CD4-positive, CD25-positive, alpha-beta regulatory T cell (primary cell): ENCODE measurements at regions not wholly inside any gene's neighbourhood (a gene's known extent, or its start where the extent isn't known, plus 50 kb on each side); places are given as distances from the start of the nearest gene placed in this dataset.

Source experiments
- ATAC-seq, 2 donors: fragments of 150-1000 bp; cut with Tn5 transposase; one replicate each; pipeline ENCODE4 v1.10.0; 2021; ENCODE audit warnings: low read depth in 2 of 2, moderate number of reproducible peaks in 2 of 2, moderate library complexity in 1 of 2
- DNase-seq, 3 donors: peaks; one replicate each; pipeline versions ENCODE4 v3.0.0 to v3.0.0-alpha.2; 2012 to 2022; ENCODE audit warnings: mixed read lengths in 1 of 3
- H3K27ac ChIP-seq: one replicate; pipeline ENCODE4 v1.7.0; 2013; ENCODE audit warnings: mild to moderate bottlenecking, low read length; ENCODE audit not compliant: insufficient read depth, poor library complexity, severe bottlenecking
- H3K27me3 ChIP-seq: one replicate; pipeline ENCODE4 v1.7.0; 2013; ENCODE audit warnings: low read length; ENCODE audit not compliant: control insufficient read depth, insufficient read depth
- H3K36me3 ChIP-seq: one replicate; pipeline ENCODE4 v1.7.0; 2013; ENCODE audit warnings: mild to moderate bottlenecking, low read length, moderate library complexity; ENCODE audit not compliant: control insufficient read depth, insufficient read depth
- H3K4me1 ChIP-seq: 2 replicates; pipeline ENCODE4 v1.7.0; 2013; ENCODE audit warnings: mild to moderate bottlenecking, low read length; ENCODE audit not compliant: insufficient read depth, control insufficient read depth, poor library complexity, severe bottlenecking
- H3K4me3 ChIP-seq: one replicate; pipeline ENCODE4 v1.7.0; 2013; ENCODE audit warnings: low read depth, mild to moderate bottlenecking, low read length, moderate library complexity
- H3K9me3 ChIP-seq, 2 experiments: 1 replicate in 1 of 2; 2 replicates in 1 of 2; pipeline ENCODE4 v1.7.0; 2013; ENCODE audit warnings: low read length in 2 of 2, mild to moderate bottlenecking in 1 of 2, moderate library complexity in 1 of 2; ENCODE audit not compliant: control insufficient read depth in 2 of 2
- H3K27ac Mint-ChIP-seq, 3 donors: one replicate each; pipeline ENCODE4 v1.8.0; 2020 to 2022; ENCODE audit warnings: mild to moderate bottlenecking in 3 of 3, mixed read lengths in 3 of 3, moderate library complexity in 2 of 3
- H3K27me3 Mint-ChIP-seq: one replicate; pipeline ENCODE4 v1.8.0; 2022; ENCODE audit warnings: mild to moderate bottlenecking, mixed read lengths
- H3K36me3 Mint-ChIP-seq: one replicate; pipeline ENCODE4 v1.8.0; 2020; ENCODE audit warnings: mixed read lengths
- H3K4me1 Mint-ChIP-seq, 4 donors: one replicate each; pipeline ENCODE4 v1.8.0; 2020 to 2022; ENCODE audit warnings: mixed read lengths in 4 of 4, mild to moderate bottlenecking in 1 of 4
- H3K4me3 Mint-ChIP-seq, 4 donors: one replicate each; pipeline ENCODE4 v1.8.0; 2020 to 2022; ENCODE audit warnings: mild to moderate bottlenecking in 4 of 4, mixed read lengths in 4 of 4, moderate library complexity in 3 of 4
- H3K9me3 Mint-ChIP-seq, 7 donors: one replicate each; pipeline ENCODE4 v1.8.0; 2020 to 2022; ENCODE audit warnings: mixed read lengths in 7 of 7, mild to moderate bottlenecking in 3 of 7, moderate library complexity in 2 of 7

DNA sequence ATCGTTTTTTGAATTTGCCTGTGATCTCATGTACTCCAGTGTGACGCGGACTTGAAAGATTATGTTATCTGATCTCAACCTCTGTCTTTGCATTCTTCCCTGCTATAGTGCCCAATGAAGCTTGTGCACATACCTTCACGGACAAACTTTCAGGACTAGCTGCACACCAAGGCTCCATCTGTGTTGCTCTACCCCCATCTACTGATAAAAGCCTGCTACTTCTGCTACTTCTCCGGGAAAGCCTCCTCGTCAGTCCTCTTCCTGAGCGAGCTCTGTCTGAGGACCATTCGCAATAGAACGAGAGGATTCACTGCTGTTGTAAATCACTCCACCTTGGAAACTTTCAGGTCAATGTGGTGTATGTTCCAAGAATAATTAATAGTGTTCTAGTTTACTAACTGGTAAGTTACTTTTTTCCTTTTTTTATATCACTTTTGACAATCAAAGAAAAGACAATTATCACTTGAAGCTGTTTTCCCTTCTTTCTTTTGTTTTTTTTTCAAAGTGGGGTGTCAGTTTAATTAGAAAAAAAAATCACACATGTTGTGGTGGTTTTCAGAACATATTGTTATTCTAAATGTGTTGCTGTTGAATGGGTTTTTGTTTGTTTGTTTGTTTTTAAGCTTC lies 217.6 kb downstream of the ARRDC4 start:
- H3K4me3 Mint-ChIP-seq: peak overlapping the region in 1 of 4 donors; percentile 48
- DNase-seq (peak in 2 of 3 donors; percentile 30 to 46), ATAC-seq (peak in 1 of 2 donors; percentile 28)
- H3K27me3 Mint-ChIP-seq: peaks cover 7% of the 10 kb centered on the region
- no peaks in the 10 kb centered on the region for H3K27me3 ChIP-seq
- no peaks in the 10 kb centered on the region for H3K36me3 Mint-ChIP-seq
- H3K4me1 ChIP-seq: no peaks in the 10 kb centered on the region
- no peak overlapping the region for H3K27ac ChIP-seq
- peaks cover 0 to 10% (median 7%) of the 10 kb centered on the region in 4 donors for H3K4me1 Mint-ChIP-seq
- no peak overlapping the region for H3K4me3 ChIP-seq
- H3K9me3 Mint-ChIP-seq: peaks cover 0 to 1% (median 0%) of the 10 kb centered on the region in 7 donors
- H3K9me3 ChIP-seq: no peaks in the 10 kb centered on the region
- H3K27ac Mint-ChIP-seq: no peak overlapping the region
- no peaks in the 10 kb centered on the region for H3K36me3 ChIP-seq

DNA sequence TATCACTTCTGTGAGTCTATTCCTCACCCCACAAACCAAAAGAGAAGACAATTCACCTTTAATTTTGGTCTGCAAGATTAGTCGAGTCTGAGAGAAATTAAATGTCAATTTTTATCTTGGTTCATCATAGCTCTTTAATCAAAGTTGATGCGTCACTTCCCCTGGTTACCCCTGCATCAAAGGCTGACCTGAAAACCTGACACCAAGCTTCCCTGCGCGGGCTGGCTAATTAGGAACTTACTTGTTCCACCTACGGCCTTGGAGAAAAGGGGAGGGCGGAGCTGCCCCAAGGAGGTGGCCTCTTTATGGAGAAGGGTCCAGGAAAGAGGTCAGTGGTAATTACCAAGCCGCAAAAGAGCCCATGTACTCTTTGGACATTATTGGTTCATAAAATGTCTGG lies 218.4 kb downstream of the ARRDC4 start:
- H3K9me3 ChIP-seq: no peaks in the 10 kb centered on the region
- no peaks in the 10 kb centered on the region for H3K27me3 ChIP-seq
- H3K36me3 Mint-ChIP-seq: no peaks in the 10 kb centered on the region
- H3K9me3 Mint-ChIP-seq: peaks cover 0 to 1% (median 0%) of the 10 kb centered on the region in 7 donors
- no peak overlapping the region for H3K27ac ChIP-seq
- DNase-seq (no peak), ATAC-seq (no peak)
- no peak overlapping the region for H3K4me3 Mint-ChIP-seq
- H3K4me1 ChIP-seq: no peaks in the 10 kb centered on the region
- peaks cover 0 to 10% (median 7%) of the 10 kb centered on the region in 4 donors for H3K4me1 Mint-ChIP-seq
- no peak overlapping the region for H3K4me3 ChIP-seq
- H3K36me3 ChIP-seq: no peaks in the 10 kb centered on the region
- peaks cover 7% of the 10 kb centered on the region for H3K27me3 Mint-ChIP-seq
- H3K27ac Mint-ChIP-seq: no peak overlapping the region

DNA sequence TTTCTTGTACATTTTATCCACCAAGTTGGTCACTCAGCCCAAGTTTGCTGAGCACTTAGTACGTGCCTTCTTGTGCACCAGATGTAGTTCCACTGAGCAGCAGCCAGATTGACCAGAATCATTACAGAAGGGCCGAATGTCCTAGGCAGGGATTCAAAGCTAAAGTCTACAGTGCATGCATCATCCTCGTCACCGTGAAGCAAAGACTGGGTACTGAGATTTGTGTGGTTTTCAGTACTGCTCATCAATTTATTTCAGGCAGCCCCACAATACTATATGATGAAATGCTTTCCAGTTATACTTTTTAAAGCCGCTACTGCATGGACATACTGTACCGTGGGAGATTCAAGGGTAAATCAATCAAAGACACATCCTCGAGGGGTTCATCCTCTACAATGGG lies 227.0 kb downstream of the ARRDC4 start:
- Mint-ChIP-seq H3K36me3 (no peaks in the 10 kb centered on the region), H3K27ac (no peak overlapping the region), H3K27me3 (no peaks in the 10 kb centered on the region), H3K4me3 (no peak overlapping the region), H3K9me3 (peaks cover 0 to 6% (median 0%) of the 10 kb centered on the region in 7 donors), H3K4me1 (no peaks in the 10 kb centered on the region)
- DNase-seq: no peak
- H3K4me3 ChIP-seq: no peak overlapping the region
- H3K9me3 ChIP-seq: no peaks in the 10 kb centered on the region
- H3K36me3 ChIP-seq: no peaks in the 10 kb centered on the region
- ATAC-seq: no peak
- H3K27me3 ChIP-seq: no peaks in the 10 kb centered on the region
- no peaks in the 10 kb centered on the region for H3K4me1 ChIP-seq
- H3K27ac ChIP-seq: no peak overlapping the region

DNA sequence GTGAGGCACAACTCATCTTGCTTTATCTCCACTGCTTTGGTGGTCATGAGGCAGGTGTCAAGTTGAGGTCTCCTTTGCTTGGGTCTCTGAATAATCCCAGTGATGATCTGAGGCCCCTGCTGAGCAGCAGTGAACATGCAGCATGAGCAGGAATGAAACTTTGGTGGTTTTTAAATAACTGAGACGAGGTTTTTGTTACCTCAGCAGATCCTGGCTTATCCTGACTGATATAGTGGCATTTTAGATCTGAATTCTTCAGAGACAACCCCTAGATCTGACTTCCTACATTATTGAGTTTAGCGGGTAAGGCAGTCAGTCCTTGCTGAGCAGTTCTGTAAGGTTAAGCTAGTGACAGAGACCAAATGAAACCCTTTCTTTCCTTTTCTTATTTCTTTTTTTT lies 230.4 kb downstream of the ARRDC4 start:
- DNase-seq: no peak
- no peak overlapping the region for H3K4me3 ChIP-seq
- H3K9me3 ChIP-seq: no peaks in the 10 kb centered on the region
- no peaks in the 10 kb centered on the region for H3K27me3 ChIP-seq
- Mint-ChIP-seq H3K27ac (no peak overlapping the region), H3K27me3 (no peaks in the 10 kb centered on the region), H3K4me1 (no peaks in the 10 kb centered on the region), H3K36me3 (no peaks in the 10 kb centered on the region), H3K9me3 (peaks cover 0 to 6% (median 0%) of the 10 kb centered on the region in 7 donors), H3K4me3 (no peak overlapping the region)
- no peaks in the 10 kb centered on the region for H3K36me3 ChIP-seq
- no peak overlapping the region for H3K27ac ChIP-seq
- H3K4me1 ChIP-seq: no peaks in the 10 kb centered on the region
- no peak for ATAC-seq

DNA sequence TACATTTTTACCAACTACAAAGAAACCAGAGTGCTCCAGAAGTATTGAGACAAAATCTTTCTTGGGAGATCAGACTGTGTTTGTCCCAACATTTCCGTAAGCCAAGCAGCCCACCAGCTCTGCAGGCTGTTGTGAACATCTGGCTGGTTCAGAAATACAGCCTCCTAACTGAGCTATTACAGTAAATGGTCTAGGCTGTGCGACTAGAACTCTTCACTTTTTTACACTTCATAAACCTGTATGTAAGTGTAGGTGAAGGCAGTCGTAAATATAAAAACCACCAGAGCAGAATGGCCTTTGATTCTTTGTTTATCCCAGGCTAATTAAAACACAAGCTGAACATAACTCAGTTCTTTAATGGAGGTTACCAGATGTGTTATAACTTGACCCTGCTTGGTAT lies 235.3 kb downstream of the ARRDC4 start:
- no peaks in the 10 kb centered on the region for H3K4me1 Mint-ChIP-seq
- H3K9me3 Mint-ChIP-seq: peaks cover 0 to 6% (median 2%) of the 10 kb centered on the region in 7 donors
- H3K36me3 Mint-ChIP-seq: no peaks in the 10 kb centered on the region

DNA sequence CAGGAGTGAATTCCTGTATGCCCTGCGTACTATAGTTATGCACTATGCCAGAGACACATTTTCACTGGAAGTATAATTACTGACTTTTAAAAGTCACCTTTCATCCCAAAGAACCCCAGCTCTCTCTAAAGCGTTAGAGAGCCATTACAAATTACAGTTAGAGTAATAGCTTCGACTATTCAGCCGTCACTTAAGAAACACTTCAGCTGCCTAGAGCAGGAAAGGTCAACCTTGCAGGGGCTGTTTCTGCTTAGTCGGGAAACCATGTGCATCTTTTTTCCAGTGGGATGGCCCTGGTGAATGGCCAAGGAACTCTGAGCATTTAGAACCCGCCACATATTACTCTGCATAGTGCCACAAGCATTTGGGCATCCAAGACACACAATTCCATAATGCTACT lies 235.9 kb downstream of the ARRDC4 start:
- H3K4me3 Mint-ChIP-seq: no peak overlapping the region
- Histone ChIP-seq H3K27ac (no peak overlapping the region), H3K27me3 (no peaks in the 10 kb centered on the region), H3K4me1 (no peaks in the 10 kb centered on the region), H3K36me3 (no peaks in the 10 kb centered on the region), H3K9me3 (no peaks in the 10 kb centered on the region), H3K4me3 (no peak overlapping the region)
- H3K4me1 Mint-ChIP-seq: no peaks in the 10 kb centered on the region
- H3K9me3 Mint-ChIP-seq: peaks cover 0 to 6% (median 0%) of the 10 kb centered on the region in 7 donors
- H3K27me3 Mint-ChIP-seq: no peaks in the 10 kb centered on the region
- no peak for ATAC-seq
- no peak for DNase-seq
- no peak overlapping the region for H3K27ac Mint-ChIP-seq
- no peaks in the 10 kb centered on the region for H3K36me3 Mint-ChIP-seq

More for the DNA sequence above, 235.3 kb downstream of the ARRDC4 start:
- H3K27ac ChIP-seq: no peak overlapping the region
- H3K4me1 ChIP-seq: no peaks in the 10 kb centered on the region
- no peaks in the 10 kb centered on the region for H3K36me3 ChIP-seq
- no peaks in the 10 kb centered on the region for H3K27me3 ChIP-seq
- Mint-ChIP-seq H3K27me3 (no peaks in the 10 kb centered on the region), H3K4me3 (no peak overlapping the region), H3K27ac (no peak overlapping the region)
- DNase-seq: no peak
- no peak for ATAC-seq
- H3K4me3 ChIP-seq: no peak overlapping the region
- H3K9me3 ChIP-seq: no peaks in the 10 kb centered on the region

DNA sequence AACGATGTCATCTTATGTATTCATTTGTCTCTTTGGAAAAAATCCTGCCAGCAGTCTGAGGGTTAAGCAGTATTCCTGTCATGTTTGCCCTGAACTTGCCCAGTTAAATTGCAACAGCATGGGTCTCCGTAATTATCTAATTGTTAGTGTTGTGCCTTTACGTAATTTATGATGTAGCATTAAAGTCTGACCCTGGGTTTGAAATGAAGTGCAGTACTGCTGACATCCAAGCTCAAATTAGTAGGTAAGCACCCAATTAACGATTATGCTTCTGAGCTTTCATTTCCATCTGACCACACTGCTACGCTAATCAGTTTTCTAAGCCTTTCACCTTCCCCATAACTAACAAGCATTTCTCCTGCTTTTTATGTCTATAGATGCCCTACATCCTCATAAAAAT lies 241.8 kb downstream of the ARRDC4 start:
- H3K36me3 Mint-ChIP-seq: no peaks in the 10 kb centered on the region
- H3K4me1 Mint-ChIP-seq: no peaks in the 10 kb centered on the region
- Histone ChIP-seq H3K9me3 (no peaks in the 10 kb centered on the region), H3K36me3 (no peaks in the 10 kb centered on the region), H3K27ac (no peak overlapping the region), H3K4me1 (no peaks in the 10 kb centered on the region), H3K4me3 (no peak overlapping the region), H3K27me3 (no peaks in the 10 kb centered on the region)
- ATAC-seq (no peak), DNase-seq (no peak)
- H3K27me3 Mint-ChIP-seq: no peaks in the 10 kb centered on the region
- H3K9me3 Mint-ChIP-seq: peaks cover 0 to 12% (median 0%) of the 10 kb centered on the region in 7 donors
- no peak overlapping the region for H3K27ac Mint-ChIP-seq
- H3K4me3 Mint-ChIP-seq: no peak overlapping the region

DNA sequence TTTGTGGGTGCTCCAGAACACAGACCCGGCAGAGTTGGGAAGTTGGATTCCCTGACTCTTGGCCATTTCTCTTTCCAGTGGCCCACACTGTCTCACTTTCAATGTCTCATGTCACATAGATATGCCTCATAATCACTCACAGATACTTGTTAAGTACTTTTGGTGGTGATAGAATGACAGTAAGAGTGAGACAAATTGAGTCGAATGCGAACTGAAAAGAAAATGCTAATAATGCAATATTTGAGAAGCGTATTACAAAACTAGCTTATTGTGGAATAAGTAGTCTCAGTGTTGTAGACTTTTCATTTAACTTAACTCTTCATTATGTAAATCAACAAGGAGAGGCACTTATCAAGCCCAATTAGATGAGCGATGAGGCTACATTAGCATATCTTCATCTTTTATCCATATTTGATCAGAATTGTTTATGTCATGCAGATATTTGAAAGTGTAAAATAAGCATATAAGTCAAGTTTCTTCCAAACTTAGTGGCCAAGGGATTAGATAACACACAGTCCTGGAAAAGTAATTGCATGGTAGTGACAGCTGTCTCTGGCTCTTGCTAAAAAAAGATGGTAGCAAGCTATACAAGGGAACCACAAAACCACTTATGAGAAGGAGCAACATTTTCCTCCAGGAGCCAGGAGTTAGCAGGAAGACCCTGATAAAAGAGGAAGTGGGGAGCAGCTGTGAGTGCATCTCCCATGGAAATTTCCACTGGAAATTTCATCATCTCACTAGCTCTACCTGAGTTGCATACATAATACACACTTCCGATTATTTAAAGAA lies 243.6 kb downstream of the ARRDC4 start:
- H3K27ac Mint-ChIP-seq: no peak overlapping the region
- no peaks in the 10 kb centered on the region for H3K27me3 ChIP-seq
- no peaks in the 10 kb centered on the region for H3K36me3 Mint-ChIP-seq
- no peaks in the 10 kb centered on the region for H3K27me3 Mint-ChIP-seq
- DNase-seq (no peak), ATAC-seq (no peak)
- H3K9me3 Mint-ChIP-seq: peaks cover 0 to 6% (median 0%) of the 10 kb centered on the region in 7 donors
- no peak overlapping the region for H3K27ac ChIP-seq
- H3K4me3 Mint-ChIP-seq: no peak overlapping the region
- H3K4me3 ChIP-seq: no peak overlapping the region
- no peaks in the 10 kb centered on the region for H3K36me3 ChIP-seq
- no peaks in the 10 kb centered on the region for H3K4me1 Mint-ChIP-seq
- H3K9me3 ChIP-seq: no peaks in the 10 kb centered on the region
- no peaks in the 10 kb centered on the region for H3K4me1 ChIP-seq
